ENCODE measurements at regions not wholly inside any gene's neighbourhood (a gene's known extent, or its start where the extent isn't known, plus 50 kb on each side); places are given as distances from the start of the nearest gene placed in this dataset.

DNA sequence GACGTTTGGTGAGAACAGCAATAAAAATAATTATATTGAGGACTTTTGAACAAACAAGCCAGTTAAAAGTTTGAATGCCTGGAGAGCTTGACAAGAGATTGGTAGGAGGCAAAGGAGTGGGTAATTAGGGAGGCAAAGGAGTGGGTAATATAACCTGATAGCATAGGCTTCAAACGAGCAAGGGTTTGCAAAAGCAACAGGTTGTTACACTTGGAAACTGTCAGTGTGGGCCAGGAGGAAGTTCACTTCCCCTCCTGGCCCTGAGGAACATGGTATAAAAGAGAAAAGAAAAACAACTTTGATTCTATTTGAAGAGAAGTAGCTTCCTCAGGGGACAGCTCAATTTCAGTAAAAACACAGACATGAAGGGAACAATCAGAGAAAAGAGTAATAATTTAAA is 121.7 kb downstream of the CCER1 start:
- Histone ChIP-seq H3K27me3 (no peaks in the 10 kb centered on the region), H3K9me3 (no peaks in the 10 kb centered on the region), H3K36me3 (replicated peaks in 1 of 2; ENCODE audit: insufficient read depth in 1 of 2, low read depth in 2 of 2) (no peaks in the 10 kb centered on the region), H3K27ac (no peak overlapping the region), H3K4me3 (no peak overlapping the region), H3K4me1 (no peaks in the 10 kb centered on the region)
- intact Hi-C loops (cut with DNase I): no loop called here
- ATAC-seq (no peak), DNase-seq (no peak)
- 12 to 13% methylated on average over 2 of the region's 2 CpGs for WGBS, 2 donors
- TF ChIP-seq POLR2A (IDR thresholded peaks at IDR 0.05): no peak
- TF ChIP-seq, protein P1, sequence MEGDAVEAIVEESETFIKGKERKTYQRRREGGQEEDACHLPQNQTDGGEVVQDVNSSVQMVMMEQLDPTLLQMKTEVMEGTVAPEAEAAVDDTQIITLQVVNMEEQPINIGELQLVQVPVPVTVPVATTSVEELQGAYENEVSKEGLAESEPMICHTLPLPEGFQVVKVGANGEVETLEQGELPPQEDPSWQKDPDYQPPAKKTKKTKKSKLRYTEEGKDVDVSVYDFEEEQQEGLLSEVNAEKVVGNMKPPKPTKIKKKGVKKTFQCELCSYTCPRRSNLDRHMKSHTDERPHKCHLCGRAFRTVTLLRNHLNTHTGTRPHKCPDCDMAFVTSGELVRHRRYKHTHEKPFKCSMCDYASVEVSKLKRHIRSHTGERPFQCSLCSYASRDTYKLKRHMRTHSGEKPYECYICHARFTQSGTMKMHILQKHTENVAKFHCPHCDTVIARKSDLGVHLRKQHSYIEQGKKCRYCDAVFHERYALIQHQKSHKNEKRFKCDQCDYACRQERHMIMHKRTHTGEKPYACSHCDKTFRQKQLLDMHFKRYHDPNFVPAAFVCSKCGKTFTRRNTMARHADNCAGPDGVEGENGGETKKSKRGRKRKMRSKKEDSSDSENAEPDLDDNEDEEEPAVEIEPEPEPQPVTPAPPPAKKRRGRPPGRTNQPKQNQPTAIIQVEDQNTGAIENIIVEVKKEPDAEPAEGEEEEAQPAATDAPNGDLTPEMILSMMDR (IDR thresholded peaks at IDR 0.05): no peak

DNA sequence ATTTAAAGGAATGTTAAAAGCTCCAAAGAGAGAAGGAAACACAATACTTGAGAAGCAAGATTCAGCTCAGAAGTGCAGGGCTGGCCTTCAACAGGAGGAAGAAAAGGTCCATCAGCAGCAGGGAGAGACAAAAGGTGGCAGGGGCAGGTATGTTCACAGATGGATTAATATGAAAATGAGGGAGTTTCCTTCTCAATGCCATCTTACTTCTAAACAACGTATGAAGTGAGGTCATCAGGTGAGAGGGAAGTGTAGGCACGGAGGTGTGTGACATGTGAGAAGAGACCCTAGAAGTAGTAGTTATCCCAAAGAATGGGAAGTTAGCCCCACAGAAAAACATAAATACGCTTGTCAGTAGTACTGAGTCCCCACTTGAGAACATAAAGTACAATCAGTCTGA is 122.5 kb downstream of the CCER1 start:
- intact Hi-C loops (cut with DNase I): no loop called here
- no peaks in the 10 kb centered on the region for H3K9me3 ChIP-seq
- DNase-seq (no peak), ATAC-seq (no peak)
- no peaks in the 10 kb centered on the region for H3K36me3 ChIP-seq (replicated peaks in 1 of 2; ENCODE audit: insufficient read depth in 1 of 2, low read depth in 2 of 2)
- H3K4me1 ChIP-seq: no peaks in the 10 kb centered on the region
- TF ChIP-seq, protein P1 (IDR thresholded peaks at IDR 0.05): no peak
- no peak for TF ChIP-seq POLR2A (IDR thresholded peaks at IDR 0.05)
- 59 to 69% methylated on average over 3 of the region's 3 CpGs for WGBS, 2 donors
- no peak overlapping the region for H3K4me3 ChIP-seq
- H3K27me3 ChIP-seq: no peaks in the 10 kb centered on the region
- H3K27ac ChIP-seq: no peak overlapping the region

DNA sequence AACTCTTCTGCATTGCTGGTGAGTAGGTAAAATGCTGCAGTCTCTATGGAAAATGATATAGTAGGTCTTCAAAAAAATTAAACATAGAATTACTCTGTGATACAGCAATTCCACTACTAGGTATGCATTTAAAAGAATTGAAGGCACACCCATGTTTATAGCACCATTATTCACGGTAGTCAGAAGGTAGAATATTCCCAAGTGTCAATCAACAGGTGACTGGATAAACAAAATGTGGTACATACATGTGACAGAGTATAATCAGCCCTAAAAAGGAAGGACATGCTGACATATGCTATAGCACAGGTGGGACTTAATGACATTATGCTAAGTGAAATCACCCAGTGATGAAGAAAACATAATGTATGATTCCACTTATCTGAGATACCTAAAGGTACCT is 123.3 kb downstream of the CCER1 start:
- intact Hi-C loops (cut with DNase I): no loop called here
- H3K27ac ChIP-seq: no peak overlapping the region
- no peaks in the 10 kb centered on the region for H3K9me3 ChIP-seq
- no peak overlapping the region for H3K4me3 ChIP-seq
- no peaks in the 10 kb centered on the region for H3K27me3 ChIP-seq
- no peak for ATAC-seq
- no peak for TF ChIP-seq POLR2A (IDR thresholded peaks at IDR 0.05)
- TF ChIP-seq, protein P1 (IDR thresholded peaks at IDR 0.05): no peak
- no peaks in the 10 kb centered on the region for H3K4me1 ChIP-seq
- no peak for DNase-seq
- WGBS, 2 donors: 61 to 71% methylated on average over 1 of the region's 1 CpG
- no peaks in the 10 kb centered on the region for H3K36me3 ChIP-seq (replicated peaks in 1 of 2; ENCODE audit: insufficient read depth in 1 of 2, low read depth in 2 of 2)

DNA sequence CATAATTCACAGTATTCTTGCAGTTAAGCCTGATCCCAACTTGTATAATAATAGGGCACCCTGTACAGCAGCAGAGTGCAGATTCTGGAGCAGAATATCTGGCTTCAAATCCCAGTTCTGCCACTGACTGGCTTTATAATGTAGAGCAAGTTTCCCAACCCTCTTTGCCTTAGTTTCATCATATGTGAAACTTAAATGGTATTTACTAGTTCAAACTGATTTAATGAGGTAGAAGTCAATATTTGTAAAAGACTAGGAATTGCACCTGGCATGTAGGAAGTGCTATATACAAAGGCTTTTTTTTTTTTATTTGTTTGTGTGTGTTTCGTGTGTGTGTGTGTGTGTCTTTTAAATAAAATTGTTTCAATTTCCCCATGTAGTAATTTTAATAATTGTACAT is 125.9 kb downstream of the CCER1 start:
- no peaks in the 10 kb centered on the region for H3K36me3 ChIP-seq (replicated peaks in 1 of 2; ENCODE audit: insufficient read depth in 1 of 2, low read depth in 2 of 2)
- TF ChIP-seq, protein P1 (IDR thresholded peaks at IDR 0.05): no peak
- TF ChIP-seq POLR2A (IDR thresholded peaks at IDR 0.05): no peak
- no peaks in the 10 kb centered on the region for H3K27me3 ChIP-seq
- H3K4me3 ChIP-seq: no peak overlapping the region
- intact Hi-C loops (cut with DNase I): no loop called here
- DNase-seq: no peak
- H3K4me1 ChIP-seq: no peaks in the 10 kb centered on the region
- H3K27ac ChIP-seq: no peak overlapping the region
- 40 to 59% methylated on average over 1 of the region's 1 CpG for WGBS, 2 donors
- no peak for ATAC-seq
- H3K9me3 ChIP-seq: no peaks in the 10 kb centered on the region

DNA sequence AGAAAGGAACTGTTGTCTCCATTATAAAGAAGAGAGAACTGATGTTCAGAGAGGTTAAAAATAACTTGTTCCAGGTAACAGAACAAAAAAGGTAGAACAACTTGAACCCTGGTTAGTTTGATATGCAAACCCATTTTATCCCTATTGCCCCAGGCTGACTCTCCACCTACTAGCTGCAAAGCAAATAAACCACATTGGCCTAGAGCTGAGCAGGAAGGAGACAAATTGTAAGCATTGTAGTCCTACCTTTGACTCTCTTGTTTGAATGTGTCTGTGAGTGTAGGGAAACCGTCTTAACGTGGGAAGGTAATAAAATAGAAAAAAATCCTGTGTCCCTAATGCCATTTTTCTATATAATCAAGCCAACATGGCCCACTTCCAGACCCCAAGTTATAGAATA is 126.4 kb downstream of the CCER1 start:
- 13 to 20% methylated on average over 2 of the region's 2 CpGs for WGBS, 2 donors
- Histone ChIP-seq H3K4me1 (no peaks in the 10 kb centered on the region), H3K27me3 (no peaks in the 10 kb centered on the region), H3K4me3 (no peak overlapping the region), H3K9me3 (no peaks in the 10 kb centered on the region), H3K36me3 (replicated peaks in 1 of 2; ENCODE audit: insufficient read depth in 1 of 2, low read depth in 2 of 2) (no peaks in the 10 kb centered on the region), H3K27ac (no peak overlapping the region)
- intact Hi-C loops (cut with DNase I): no loop called here
- no peak for DNase-seq
- TF ChIP-seq POLR2A (IDR thresholded peaks at IDR 0.05): no peak
- TF ChIP-seq, protein P1 (IDR thresholded peaks at IDR 0.05): no peak
- no peak for ATAC-seq
